Lung (tissue), 11 donors: ENCODE measurements at regions not wholly inside any gene's neighbourhood (a gene's known extent, or its start where the extent isn't known, plus 50 kb on each side); places are given as distances from the start of the nearest gene placed in this dataset.
"Not testable (repeated sequence)": the region's sequence is repeated elsewhere in the genome, so short reads cannot be mapped to it uniquely, and the experiment has no call there.

Source experiments
- ATAC-seq: fragments of 200-7000 bp; cut with Tn5 transposase; one replicate; pipeline ENCODE4 v1.9.1; 2020; ENCODE audit warnings: moderate number of reproducible peaks; ENCODE audit not compliant: insufficient read depth, low FRiP score
- DNase-seq, 3 donors: peaks; one replicate each; pipeline ENCODE4 v3.0.0-alpha.2; 2013 to 2017
- H3K27ac ChIP-seq, 2 donors: one replicate each; pipeline ENCODE4 v1.5.1; 2013; ENCODE audit warnings: mild to moderate bottlenecking in 2 of 2, moderate library complexity in 2 of 2, control low read depth in 1 of 2, inconsistent platforms in 1 of 2, low read depth in 1 of 2, low read length in 1 of 2
- H3K27me3 ChIP-seq, 3 donors: one replicate each; pipeline ENCODE4 v1.5.1; 2013; ENCODE audit warnings: low read length in 2 of 3; ENCODE audit not compliant: control insufficient read depth in 3 of 3, insufficient read depth in 3 of 3
- H3K36me3 ChIP-seq, 4 donors: one replicate each; pipeline ENCODE4 v1.5.1; 2013; ENCODE audit warnings: low read length in 4 of 4, mild to moderate bottlenecking in 1 of 4, moderate library complexity in 1 of 4; ENCODE audit not compliant: control insufficient read depth in 4 of 4, insufficient read depth in 4 of 4
- H3K4me1 ChIP-seq, 5 donors: one replicate each; pipeline ENCODE4 v1.5.1; 2013; ENCODE audit warnings: low read length in 5 of 5, mild to moderate bottlenecking in 2 of 5, moderate library complexity in 1 of 5; ENCODE audit not compliant: control insufficient read depth in 5 of 5, insufficient read depth in 5 of 5
- H3K4me3 ChIP-seq: one replicate; pipeline ENCODE4 v1.5.1; 2013; ENCODE audit warnings: mild to moderate bottlenecking, control low read depth, moderate library complexity
- H3K9ac ChIP-seq, 2 donors: one replicate each; pipeline ENCODE4 v1.5.1; 2013; ENCODE audit warnings: low read length in 2 of 2, control low read depth in 1 of 2; ENCODE audit not compliant: insufficient read depth in 1 of 2
- H3K9me3 ChIP-seq, 4 donors: one replicate each; pipeline ENCODE4 v1.5.1; 2013; ENCODE audit warnings: low read length in 3 of 4, mild to moderate bottlenecking in 1 of 4, moderate library complexity in 1 of 4; ENCODE audit not compliant: control insufficient read depth in 4 of 4, insufficient read depth in 3 of 4
- CTCF ChIP-seq: IDR thresholded peaks from 2 replicates; pipeline ENCODE4 v1.5.1; 2012; ENCODE audit warnings: mild to moderate bottlenecking; ENCODE audit errors: control extremely low read depth, extremely low read depth
- WGBS, 2 donors: extraction: QIAGEN DNeasy Blood & Tissue Kit; methylation state at CpG; one replicate each; pipeline ENCODE4 v1.1.7; 2013; 5-methylcytosine and 5-hydroxymethylcytosine counted together
- donor health status: control.
- donor health status: control.
- donor health status: Bipolar disorder and iron deficiency.
- donor health status: healthy.
- donor health status: DM: yes; HTN: yes; CAD: no.

GRCh38 chr13:81872581-81872980 is 1531.7 kb upstream of the SPRY2 start:
- Histone ChIP-seq H3K9ac (no peak overlapping the region), H3K27me3 (no peaks in the 10 kb centered on the region), H3K9me3 (no peaks in the 10 kb centered on the region), H3K4me3 (no peak overlapping the region), H3K27ac (no peak overlapping the region), H3K36me3 (no peaks in the 10 kb centered on the region), H3K4me1 (no peaks in the 10 kb centered on the region)
- 4 to 11% methylated on average over 3 of the region's 3 CpGs for WGBS, 2 donors
- DNase-seq (peak in 1 of 3 donors; percentile 10), ATAC-seq (no peak)
- no peak for TF ChIP-seq CTCF

DNA sequence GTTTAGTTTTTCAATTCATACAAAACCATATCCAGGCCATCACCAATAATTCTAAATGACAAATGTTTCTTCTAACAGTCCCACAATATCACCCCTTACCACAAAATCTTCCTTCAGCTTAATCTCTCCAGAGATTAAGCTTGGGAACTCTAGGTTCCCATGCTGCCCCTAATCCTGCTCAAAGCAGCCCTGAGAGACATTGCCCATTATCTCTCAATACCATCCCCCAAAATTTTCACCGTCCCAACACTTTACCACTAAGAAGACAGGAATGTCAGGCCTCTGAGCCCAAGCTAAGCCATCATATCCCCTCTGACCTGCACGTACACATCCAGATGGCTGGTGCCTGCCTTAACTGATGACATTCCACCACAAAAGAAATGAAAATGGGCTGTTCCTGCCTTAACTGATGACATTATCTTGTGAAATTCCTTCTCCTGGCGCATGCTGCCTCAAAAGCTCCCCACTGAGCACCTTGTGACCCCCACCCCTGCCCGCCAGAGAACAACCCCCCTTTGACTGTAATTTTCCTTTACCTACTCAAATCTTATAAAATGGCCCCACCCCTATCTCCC is 1530.9 kb upstream of the SPRY2 start:
- 50 to 63% methylated on average over 4 of the region's 4 CpGs for WGBS, 2 donors

GRCh38 chr13:81848291-81848690 is 1507.4 kb upstream of the SPRY2 start:
- Histone ChIP-seq H3K9me3 (no peaks in the 10 kb centered on the region), H3K4me3 (no peak overlapping the region), H3K9ac (no peak overlapping the region), H3K27me3 (no peaks in the 10 kb centered on the region), H3K4me1 (no peaks in the 10 kb centered on the region), H3K27ac (no peak overlapping the region), H3K36me3 (no peaks in the 10 kb centered on the region)
- ATAC-seq (no peak), DNase-seq (no peak)
- no peak for TF ChIP-seq CTCF

More for the DNA sequence above, 1530.9 kb upstream of the SPRY2 start:
- not testable (repeated sequence) for H3K4me1 ChIP-seq, DNase-seq, H3K36me3 ChIP-seq, H3K27me3 ChIP-seq, ATAC-seq, H3K4me3 ChIP-seq, H3K27ac ChIP-seq, H3K9me3 ChIP-seq, H3K9ac ChIP-seq

DNA sequence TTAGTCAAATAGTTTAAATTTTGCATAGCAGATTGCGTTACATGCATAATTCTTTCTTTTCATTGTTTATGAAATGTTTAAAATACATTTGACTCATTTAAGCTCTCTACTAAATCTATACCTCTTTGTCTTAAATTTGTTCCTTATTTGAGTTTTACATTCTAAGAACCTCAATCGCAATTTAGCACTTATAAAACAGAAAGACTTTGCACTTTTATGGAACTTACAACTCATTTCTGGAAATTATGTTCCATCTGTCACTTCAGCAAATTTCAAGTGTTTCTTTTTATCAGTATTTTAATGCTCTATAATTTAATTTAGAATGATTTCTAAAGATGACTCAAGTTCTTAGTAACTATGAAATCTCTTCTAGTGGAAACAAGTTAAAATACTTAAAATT is 1505.8 kb upstream of the SPRY2 start:
- 88 to 90% methylated on average over 2 of the region's 2 CpGs for WGBS, 2 donors
- H3K27me3 ChIP-seq: no peaks in the 10 kb centered on the region
- H3K9ac ChIP-seq: no peak overlapping the region
- H3K27ac ChIP-seq: no peak overlapping the region
- H3K4me1 ChIP-seq: no peaks in the 10 kb centered on the region
- no peaks in the 10 kb centered on the region for H3K9me3 ChIP-seq
- H3K36me3 ChIP-seq: no peaks in the 10 kb centered on the region
- no peak for DNase-seq
- no peak for ATAC-seq
- no peak for TF ChIP-seq CTCF
- no peak overlapping the region for H3K4me3 ChIP-seq
